SK-N-MC (cell line): ENCODE measurements at regions not wholly inside any gene's neighbourhood (a gene's known extent, or its start where the extent isn't known, plus 50 kb on each side); places are given as distances from the start of the nearest gene placed in this dataset.
"Not testable (repeated sequence)": the region's sequence is repeated elsewhere in the genome, so short reads cannot be mapped to it uniquely, and the experiment has no call there.

Experiments used
- DNase-seq: peaks from one replicate; pipeline ENCODE4 v3.0.0-alpha.2; 2011; ENCODE audit warnings: low read depth, low spot score
- H3K27ac ChIP-seq: fragments of 200-600 bp; sonication (generic); 2 replicates; pipeline ENCODE4 v1.5.1; 2016; ENCODE audit warnings: mixed run types
- H3K36me3 ChIP-seq: fragments of 200-600 bp; sonication (generic); 2 replicates; pipeline ENCODE4 v1.6.1; 2017; ENCODE audit warnings: antibody characterized with exemption, low read length, mixed read lengths; ENCODE audit not compliant: insufficient read depth
- H3K4me3 ChIP-seq: fragments of 200-600 bp; sonication (generic); 2 replicates; pipeline ENCODE4 v1.5.1; 2016
- H3K9ac ChIP-seq: fragments of 200-600 bp; sonication (generic); 2 replicates; pipeline ENCODE4 v1.8.0; 2017; ENCODE audit warnings: mixed run types, mixed read lengths; ENCODE audit not compliant: insufficient read length
- H3K9me3 ChIP-seq: fragments of 200-600 bp; sonication (generic); 2 replicates; pipeline ENCODE4 v1.6.1; 2017; ENCODE audit warnings: low read depth, mild to moderate bottlenecking, antibody characterized with exemption, low read length, moderate library complexity, mixed read lengths
- EZH2 ChIP-seq: fragments of 200-600 bp; sonication (generic); IDR thresholded peaks from one replicate; pipeline ENCODE4 v1.6.1; 2017; ENCODE audit warnings: antibody characterized with exemption
- FOXP2 ChIP-seq: optimal IDR thresholded peaks from 2 replicates; pipeline ENCODE3; 2011; ENCODE audit warnings: mild to moderate bottlenecking, moderate library complexity; ENCODE audit not compliant: insufficient read depth; ENCODE audit errors: extremely low read length, control extremely low read depth
- POLR2AphosphoS5 ChIP-seq: IDR thresholded peaks from 2 replicates; pipeline ENCODE4 v1.6.1; 2012; ENCODE audit warnings: mild to moderate bottlenecking, low read depth, low read length, borderline replicate concordance

GRCh38 chr15:69699096-69699495 is 246.5 kb downstream of the RPLP1 start:
- Histone ChIP-seq H3K9me3 (no peaks in the 10 kb centered on the region), H3K9ac (no peak overlapping the region), H3K4me3 (no peak overlapping the region), H3K27ac (no peak overlapping the region), H3K36me3 (no peaks in the 10 kb centered on the region)
- no peak for DNase-seq
- TF ChIP-seq FOXP2 = no peak
- no peak for TF ChIP-seq POLR2AphosphoS5
- TF ChIP-seq EZH2 = no peak

DNA sequence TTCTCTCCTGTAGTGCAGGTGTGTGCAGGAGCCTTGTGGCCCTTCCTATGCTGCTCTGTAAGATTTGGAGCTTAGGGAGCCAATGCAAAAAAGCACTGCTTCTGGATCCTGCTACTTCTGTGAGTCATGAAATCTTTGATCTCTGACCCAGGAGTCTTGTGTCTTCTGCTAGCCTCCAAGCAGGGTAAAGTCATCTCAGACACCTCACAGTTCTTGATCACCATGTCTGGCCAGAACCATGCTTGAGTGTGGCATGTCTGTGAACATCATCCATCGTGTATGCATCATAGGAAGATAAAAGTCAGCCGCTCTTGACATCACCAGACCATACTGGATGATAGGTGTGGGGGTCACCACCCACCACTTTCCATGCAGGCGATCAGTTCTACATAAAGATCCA is 247.8 kb downstream of the RPLP1 start:
- TF ChIP-seq POLR2AphosphoS5 (no peak), FOXP2 (no peak), EZH2 (no peak)
- H3K27ac ChIP-seq = no peak overlapping the region
- DNase-seq = no peak
- no peaks in the 10 kb centered on the region for H3K9me3 ChIP-seq
- H3K9ac ChIP-seq = no peak overlapping the region
- no peak overlapping the region for H3K4me3 ChIP-seq
- H3K36me3 ChIP-seq = no peaks in the 10 kb centered on the region

DNA sequence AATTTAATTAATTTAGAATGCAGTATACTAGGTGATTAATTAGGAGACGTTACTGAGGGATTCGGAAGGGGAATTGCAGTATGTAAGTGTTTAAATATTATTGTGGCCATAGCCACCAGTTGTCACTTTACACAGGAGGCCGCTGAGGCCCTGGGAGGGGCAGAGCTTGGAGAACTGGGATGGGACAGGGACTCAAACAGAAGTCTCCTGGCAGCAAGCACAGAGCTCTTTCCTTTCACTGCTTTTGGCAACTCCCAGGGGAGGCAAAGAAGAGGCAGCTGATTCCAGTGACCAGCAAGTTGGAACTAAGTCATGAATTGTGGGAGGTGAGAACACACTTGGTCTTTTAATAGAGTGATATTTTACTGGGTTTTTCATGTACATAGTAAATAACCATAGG is 248.6 kb downstream of the RPLP1 start:
- Histone ChIP-seq H3K4me3 (no peak overlapping the region), H3K9me3 (no peaks in the 10 kb centered on the region), H3K9ac (no peak overlapping the region), H3K36me3 (no peaks in the 10 kb centered on the region), H3K27ac (no peak overlapping the region)
- TF ChIP-seq POLR2AphosphoS5 = no peak
- TF ChIP-seq EZH2 = no peak
- TF ChIP-seq FOXP2 = no peak
- DNase-seq = no peak

DNA sequence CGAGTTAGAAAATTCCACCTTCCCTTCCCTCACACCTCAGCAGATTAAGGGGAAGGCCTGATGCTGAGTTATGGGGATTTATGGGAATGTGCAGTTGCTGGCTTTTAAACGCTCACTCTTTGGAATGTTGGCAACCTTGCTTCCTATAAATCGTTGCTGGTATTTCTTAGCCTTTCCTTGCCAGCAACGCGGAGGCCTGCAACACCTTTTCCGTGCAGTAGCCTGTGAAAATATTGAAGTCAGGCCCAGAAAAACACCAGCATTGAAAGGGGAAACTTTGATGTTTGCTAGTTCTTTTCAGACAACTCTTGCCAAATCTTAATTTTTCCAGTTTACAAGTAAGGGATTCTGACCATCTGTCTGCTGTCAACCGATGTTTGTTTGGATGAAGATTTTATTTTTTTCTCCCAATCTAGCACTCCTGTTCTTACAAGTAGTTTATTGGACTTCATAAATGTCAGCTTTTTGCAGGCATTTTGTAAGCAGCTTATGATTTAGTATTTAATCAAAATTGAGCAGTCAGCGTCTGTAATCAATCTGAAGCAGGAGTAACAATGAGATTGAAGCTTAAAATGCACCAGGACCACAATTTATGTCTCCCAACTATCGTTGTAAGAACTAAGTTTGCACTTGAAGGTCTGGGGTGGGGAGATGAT is 251.0 kb downstream of the RPLP1 start:
- no peaks in the 10 kb centered on the region for H3K36me3 ChIP-seq
- no peak for DNase-seq
- no peaks in the 10 kb centered on the region for H3K9me3 ChIP-seq
- no peak overlapping the region for H3K9ac ChIP-seq
- no peak overlapping the region for H3K4me3 ChIP-seq
- TF ChIP-seq POLR2AphosphoS5 (no peak), EZH2 (no peak), FOXP2 (no peak)
- no peak overlapping the region for H3K27ac ChIP-seq

- H3K36me3 ChIP-seq = no peaks in the 10 kb centered on the region
- no peak for DNase-seq
- no peak for TF ChIP-seq POLR2AphosphoS5
- TF ChIP-seq FOXP2 = no peak
- TF ChIP-seq EZH2 = no peak
- H3K27ac ChIP-seq = no peak overlapping the region
- no peak overlapping the region for H3K9ac ChIP-seq
- H3K9me3 ChIP-seq = no peaks in the 10 kb centered on the region
- H3K4me3 ChIP-seq = no peak overlapping the region
Measured at GRCh38 chr15:69704229-69704628, 251.6 kb downstream of the RPLP1 start.

GRCh38 chr15:69704700-69705099 is 252.1 kb downstream of the RPLP1 start:
- Histone ChIP-seq H3K27ac (no peak overlapping the region), H3K9me3 (no peaks in the 10 kb centered on the region), H3K36me3 (no peaks in the 10 kb centered on the region), H3K9ac (no peak overlapping the region), H3K4me3 (no peak overlapping the region)
- TF ChIP-seq POLR2AphosphoS5 = no peak
- no peak for TF ChIP-seq EZH2
- TF ChIP-seq FOXP2 = no peak
- DNase-seq = no peak

DNA sequence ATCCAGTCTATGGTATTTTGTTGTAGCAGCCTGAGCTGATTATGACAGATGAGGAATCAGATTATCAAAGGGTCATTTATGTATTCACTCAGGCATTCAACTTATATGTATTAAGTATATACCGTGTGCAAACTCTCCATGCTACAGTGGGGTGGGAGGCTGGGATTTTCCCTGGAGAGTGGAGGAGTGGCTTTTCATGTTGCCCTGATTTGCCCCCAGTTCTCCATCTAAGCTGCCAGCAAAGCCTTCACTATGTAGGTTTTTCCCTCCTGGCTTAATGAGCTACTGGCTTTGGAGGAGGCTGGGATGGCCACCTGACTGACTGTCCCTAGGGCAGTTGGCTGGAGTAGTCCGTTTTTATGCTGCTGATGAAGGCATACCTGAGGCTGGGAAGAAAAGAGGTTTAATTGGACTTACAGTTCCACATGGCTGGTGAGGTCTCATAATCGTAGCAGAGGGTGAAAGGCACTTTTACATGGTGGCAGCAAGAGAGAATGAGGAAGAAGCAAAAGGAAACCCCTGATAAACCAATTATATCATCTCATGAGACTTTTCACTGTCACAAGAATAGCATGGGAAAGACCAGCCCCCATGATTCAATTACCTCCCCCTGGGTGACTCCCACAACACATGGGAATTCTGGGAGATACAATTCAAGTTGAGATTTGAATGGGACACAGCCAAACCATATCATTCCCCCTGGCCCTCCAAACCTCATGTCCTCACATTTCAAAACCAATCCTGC is 253.9 kb downstream of the RPLP1 start:
- TF ChIP-seq EZH2 (no peak), FOXP2 (no peak), POLR2AphosphoS5 (no peak)
- Histone ChIP-seq H3K36me3 (no peaks in the 10 kb centered on the region), H3K4me3 (no peak overlapping the region), H3K9me3 (no peaks in the 10 kb centered on the region), H3K9ac (no peak overlapping the region), H3K27ac (no peak overlapping the region)
- DNase-seq = no peak

DNA sequence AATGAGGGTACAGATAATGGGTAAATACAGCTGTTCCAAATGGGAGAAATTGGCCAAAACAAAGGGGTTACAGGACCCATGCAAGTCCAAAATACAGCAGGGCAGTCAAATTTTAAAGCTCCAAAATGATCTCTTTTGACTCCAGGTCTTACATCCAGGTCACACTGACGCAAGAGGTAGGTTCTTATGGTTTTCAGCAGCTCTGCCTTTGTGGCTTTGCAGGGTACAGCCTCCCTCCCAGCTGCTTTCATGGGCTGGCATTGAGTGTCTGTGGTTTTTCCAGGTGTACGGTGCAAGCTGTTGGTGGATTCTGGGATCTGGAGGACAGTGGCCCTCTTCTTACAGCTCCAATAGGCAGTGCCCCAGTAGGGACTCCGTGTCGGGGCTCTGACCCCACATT is 254.6 kb downstream of the RPLP1 start:
- not testable (repeated sequence) for H3K9me3 ChIP-seq, H3K36me3 ChIP-seq, DNase-seq, H3K4me3 ChIP-seq, H3K9ac ChIP-seq, H3K27ac ChIP-seq

GRCh38 chr15:69708436-69709122 is 256.0 kb downstream of the RPLP1 start:
- H3K9me3 ChIP-seq, H3K9ac ChIP-seq, H3K27ac ChIP-seq, H3K36me3 ChIP-seq, DNase-seq, H3K4me3 ChIP-seq: not testable (repeated sequence)
